H1 (cell line): ENCODE measurements at regions not wholly inside any gene's neighbourhood (a gene's known extent, or its start where the extent isn't known, plus 50 kb on each side); places are given as distances from the start of the nearest gene placed in this dataset.

ENCODE experiments used
- ATF3 ChIP-seq: IDR thresholded peaks from 2 replicates; pipeline ENCODE4 v1.6.1; 2011; ENCODE audit warnings: low read depth, mild to moderate bottlenecking, low read length; ENCODE audit not compliant: insufficient read depth
- CTCF ChIP-seq, 3 experiments: IDR thresholded peaks; 1 replicate in 2 of 3; 2 replicates in 1 of 3; pipeline versions ENCODE4 v1.5.1 to v1.6.1; 2011; ENCODE audit warnings: low read length in 3 of 3, mild to moderate bottlenecking in 3 of 3, inconsistent platforms in 2 of 3, low read depth in 1 of 3, moderate library complexity in 1 of 3; ENCODE audit not compliant: insufficient read depth in 1 of 3; ENCODE audit errors: control extremely low read depth in 1 of 3
- FOSL1 ChIP-seq: IDR thresholded peaks from 2 replicates; pipeline ENCODE4 v1.6.1; 2011; ENCODE audit warnings: mild to moderate bottlenecking, low read depth, low read length, moderate library complexity; ENCODE audit not compliant: insufficient read depth
- JUND ChIP-seq: IDR thresholded peaks from 2 replicates; pipeline ENCODE4 v1.6.1; 2011; ENCODE audit warnings: mild to moderate bottlenecking, improper control_type of control experiment, low read length
- KDM1A ChIP-seq: fragments of 200-600, 300-600 bp; sonication (generic); IDR thresholded peaks from 2 replicates; pipeline ENCODE4 v1.7.1; 2016; ENCODE audit warnings: mild to moderate bottlenecking, low read length, borderline replicate concordance
- NRF1 ChIP-seq: IDR thresholded peaks from 2 replicates; pipeline ENCODE4 v1.6.1; 2011; ENCODE audit warnings: mild to moderate bottlenecking, low read depth, low read length, improper control_type of control experiment
- POLR2AphosphoS5 ChIP-seq: IDR thresholded peaks from 2 replicates; pipeline ENCODE4 v1.6.1; 2011; ENCODE audit warnings: low read depth, low read length
- RFX5 ChIP-seq: IDR thresholded peaks from 2 replicates; pipeline ENCODE4 v1.6.1; 2011; ENCODE audit warnings: low read depth, low read length, improper control_type of control experiment, borderline replicate concordance
- SAP30 ChIP-seq: fragments of 300-600 bp; sonication (generic); IDR thresholded peaks from 2 replicates; pipeline ENCODE4 v1.7.1; 2012; ENCODE audit warnings: low read length, moderate library complexity, mild to moderate bottlenecking, inconsistent platforms; ENCODE audit not compliant: insufficient read depth, insufficient replicate concordance
- TAF1 ChIP-seq: IDR thresholded peaks from 2 replicates; pipeline ENCODE4 v1.6.1; 2011; ENCODE audit warnings: mild to moderate bottlenecking, low read depth, low read length
- TEAD4 ChIP-seq: IDR thresholded peaks from 2 replicates; pipeline ENCODE4 v1.6.1; 2012; ENCODE audit warnings: low read depth, low read length, inconsistent platforms, mixed read lengths

GRCh38 chr2:191483117-191483516 is 194.8 kb upstream of the NABP1 start:
- no peak for TF ChIP-seq KDM1A
- no peak for TF ChIP-seq RFX5
- no peak for TF ChIP-seq TAF1
- no peak for TF ChIP-seq CTCF (IDR thresholded peaks at IDR 0.05; ENCODE audit: control extremely low read depth in 1 of 3, insufficient read depth in 1 of 3, low read depth in 1 of 3, low read length in 3 of 3)
- no peak for TF ChIP-seq NRF1
- no peak for TF ChIP-seq ATF3
- TF ChIP-seq POLR2AphosphoS5: no peak
- no peak for TF ChIP-seq TEAD4
- TF ChIP-seq FOSL1: no peak
- TF ChIP-seq JUND: no peak
- TF ChIP-seq SAP30: no peak
